Neural progenitor cell (in vitro differentiated cells): ENCODE measurements at regions not wholly inside any gene's neighbourhood (a gene's known extent, or its start where the extent isn't known, plus 50 kb on each side); places are given as distances from the start of the nearest gene placed in this dataset.
A peak's percentile ranks its signal among the peaks of the same experiment; 100 is the strongest.

ENCODE experiments used
- CTCF ChIP-seq: fragments of 200-600 bp; sonication (generic); IDR thresholded peaks from 2 replicates; pipeline ENCODE4 v1.5.1; 2017; ENCODE audit warnings: antibody characterized with exemption, mild to moderate bottlenecking
- EZH2 ChIP-seq: fragments of 200-600 bp; sonication (generic); IDR thresholded peaks from 2 replicates; pipeline ENCODE4 v1.6.1; 2017; ENCODE audit warnings: antibody characterized with exemption, mild to moderate bottlenecking, moderate library complexity
- EZH2phosphoT487 ChIP-seq: fragments of 200-600 bp; sonication (generic); IDR thresholded peaks from 2 replicates; pipeline ENCODE4 v1.6.1; 2017; ENCODE audit warnings: antibody characterized with exemption

GRCh38 chr14:100471441-100472093, 115.7 kb downstream of the BEGAIN start:
- TF ChIP-seq CTCF (no peak), EZH2phosphoT487 (peak; percentile 79), EZH2 (no peak)
